H9 (cell line): ENCODE measurements at regions not wholly inside any gene's neighbourhood (a gene's known extent, or its start where the extent isn't known, plus 50 kb on each side); places are given as distances from the start of the nearest gene placed in this dataset.

ENCODE experiments used
- DNase-seq: peaks from one replicate; pipeline ENCODE4 v3.0.0-alpha.2; 2017
- H2AFZ ChIP-seq: one replicate; pipeline ENCODE4 v1.6.1; 2013; ENCODE audit warnings: mild to moderate bottlenecking, low read length, control low read depth, moderate library complexity
- H2AK5ac ChIP-seq: 2 replicates; pipeline ENCODE4 v1.6.1; 2013; ENCODE audit warnings: low read length, control low read depth, mixed read lengths; ENCODE audit not compliant: insufficient read length
- H2BK120ac ChIP-seq: one replicate; pipeline ENCODE4 v1.6.1; 2013; ENCODE audit warnings: low read depth, mild to moderate bottlenecking, low read length, control low read depth, inconsistent platforms; ENCODE audit not compliant: poor library complexity, severe bottlenecking
- H2BK12ac ChIP-seq: 2 replicates; pipeline ENCODE4 v1.6.1; 2013; ENCODE audit warnings: low read length, control low read depth, mixed read lengths, low read depth; ENCODE audit not compliant: insufficient read length
- H2BK15ac ChIP-seq: 2 replicates; pipeline ENCODE4 v1.6.1; 2013; ENCODE audit warnings: low read depth, low read length, control low read depth
- H2BK20ac ChIP-seq: one replicate; pipeline ENCODE4 v1.6.1; 2013; ENCODE audit warnings: low read depth, mild to moderate bottlenecking, low read length, control low read depth, inconsistent platforms; ENCODE audit not compliant: poor library complexity, severe bottlenecking
- H2BK5ac ChIP-seq: 2 replicates; pipeline ENCODE4 v1.6.1; 2013; ENCODE audit warnings: low read length, control low read depth, mixed read lengths; ENCODE audit not compliant: insufficient read length
- H3K14ac ChIP-seq: 2 replicates; pipeline ENCODE4 v1.6.1; 2013; ENCODE audit warnings: low read length, control low read depth; ENCODE audit not compliant: insufficient read depth
- H3K18ac ChIP-seq: 2 replicates; pipeline ENCODE4 v1.6.1; 2013; ENCODE audit warnings: low read depth, mild to moderate bottlenecking, mixed read lengths, low read length, control low read depth; ENCODE audit not compliant: insufficient read length
- H3K23ac ChIP-seq: 2 replicates; pipeline ENCODE4 v1.6.1; 2013; ENCODE audit warnings: low read length, control low read depth, mixed read lengths, low read depth; ENCODE audit not compliant: insufficient read length
- H3K23me2 ChIP-seq: 2 replicates; pipeline ENCODE4 v1.6.1; 2013; ENCODE audit warnings: low read depth, mild to moderate bottlenecking, mixed read lengths, low read length, control low read depth; ENCODE audit not compliant: insufficient read length, poor library complexity, severe bottlenecking
- H3K27ac ChIP-seq: 2 replicates; pipeline ENCODE4 v1.5.1; 2013; ENCODE audit warnings: low read length, control low read depth, mixed read lengths, low read depth; ENCODE audit not compliant: insufficient read length
- H3K27me3 ChIP-seq: 2 replicates; pipeline ENCODE4 v1.6.1; 2013; ENCODE audit warnings: low read length, control low read depth, inconsistent platforms; ENCODE audit not compliant: insufficient read depth
- H3K4ac ChIP-seq: 2 replicates; pipeline ENCODE4 v1.6.1; 2013; ENCODE audit warnings: low read depth, mild to moderate bottlenecking, control low read depth, inconsistent platforms, low read length, moderate library complexity
- H3K4me1 ChIP-seq: 2 replicates; pipeline ENCODE4 v1.6.1; 2013; ENCODE audit warnings: low read length, control low read depth, inconsistent platforms; ENCODE audit not compliant: insufficient read depth
- H3K4me2 ChIP-seq: 2 replicates; pipeline ENCODE4 v1.6.1; 2013; ENCODE audit warnings: low read length, control low read depth, mixed read lengths; ENCODE audit not compliant: insufficient read length, insufficient read depth
- H3K56ac ChIP-seq: 2 replicates; pipeline ENCODE4 v1.6.1; 2013; ENCODE audit warnings: low read depth, mild to moderate bottlenecking, mixed read lengths, low read length, control low read depth; ENCODE audit not compliant: insufficient read length
- H3K79me1 ChIP-seq: 2 replicates; pipeline ENCODE4 v1.6.1; 2013; ENCODE audit warnings: low read depth, mild to moderate bottlenecking, moderate library complexity, low read length, control low read depth, inconsistent platforms; ENCODE audit not compliant: insufficient read depth, poor library complexity, severe bottlenecking
- H3K79me2 ChIP-seq: 2 replicates; pipeline ENCODE4 v1.6.1; 2013; ENCODE audit warnings: low read length, control low read depth, inconsistent platforms; ENCODE audit not compliant: insufficient read depth
- H3K9ac ChIP-seq: 2 replicates; pipeline ENCODE4 v1.6.1; 2013; ENCODE audit warnings: low read length, control low read depth, mixed read lengths; ENCODE audit not compliant: insufficient read length; ENCODE audit errors: extremely low read depth
- H3K9me3 ChIP-seq: one replicate; pipeline ENCODE4 v1.6.1; 2013; ENCODE audit warnings: low read depth, low read length, inconsistent platforms; ENCODE audit not compliant: control insufficient read depth
- H3T11ph ChIP-seq: one replicate; pipeline ENCODE4 v1.6.1; 2013; ENCODE audit warnings: mild to moderate bottlenecking, low read length, control low read depth, inconsistent platforms
- H4K20me1 ChIP-seq: one replicate; pipeline ENCODE4 v1.6.1; 2013; ENCODE audit not compliant: control insufficient read depth, insufficient read length, insufficient read depth
- H4K5ac ChIP-seq: 2 replicates; pipeline ENCODE4 v1.6.1; 2013; ENCODE audit warnings: low read depth, mild to moderate bottlenecking, mixed read lengths, low read length, control low read depth; ENCODE audit not compliant: insufficient read length
- H4K8ac ChIP-seq: replicated peaks from 2 replicates; pipeline ENCODE4 v1.6.1; 2013; ENCODE audit warnings: low read length, control low read depth, mixed read lengths, low read depth; ENCODE audit not compliant: insufficient read length
- H4K91ac ChIP-seq: 2 replicates; pipeline ENCODE4 v1.6.1; 2013; ENCODE audit warnings: low read depth, mild to moderate bottlenecking, moderate library complexity, mixed read lengths, low read length, control low read depth; ENCODE audit not compliant: insufficient read length
- H3K27ac Mint-ChIP-seq, 3 experiments: 2 replicates in 2 of 3; 3 replicates in 1 of 3; pipeline ENCODE4 v1.8.0; 2020 to 2021; ENCODE audit warnings: mixed read lengths in 3 of 3, mild to moderate bottlenecking in 1 of 3, moderate library complexity in 1 of 3
- H3K27me3 Mint-ChIP-seq: 2 replicates; pipeline ENCODE4 v1.8.0; 2021; ENCODE audit warnings: low read depth, mild to moderate bottlenecking, moderate library complexity, mixed read lengths
- H3K36me3 Mint-ChIP-seq, 3 experiments: 2 replicates in 2 of 3; 3 replicates in 1 of 3; pipeline ENCODE4 v1.8.0; 2020 to 2021; ENCODE audit warnings: low read depth in 3 of 3, mixed read lengths in 3 of 3; ENCODE audit not compliant: insufficient read depth in 1 of 3
- H3K4me1 Mint-ChIP-seq, 2 experiments: 2 replicates each; pipeline ENCODE4 v1.8.0; 2020; ENCODE audit warnings: mixed read lengths in 2 of 2
- H3K4me3 Mint-ChIP-seq, 2 experiments: 2 replicates in 1 of 2; 3 replicates in 1 of 2; pipeline ENCODE4 v1.8.0; 2020 to 2021; ENCODE audit warnings: mild to moderate bottlenecking in 2 of 2, mixed read lengths in 2 of 2, moderate library complexity in 1 of 2
- H3K9me3 Mint-ChIP-seq, 2 experiments: 2 replicates in 1 of 2; 3 replicates in 1 of 2; pipeline ENCODE4 v1.8.0; 2020; ENCODE audit warnings: mild to moderate bottlenecking in 2 of 2, mixed read lengths in 2 of 2, moderate library complexity in 1 of 2
- CTCF ChIP-seq: fragments of 200-600 bp; sonication (generic); conservative IDR thresholded peaks from 3 replicates; pipeline ENCODE4 v1.8.0; 2021; ENCODE audit warnings: antibody characterized with exemption, mild to moderate bottlenecking
- WGBS: extraction: QIAGEN DNeasy Blood & Tissue Kit; methylation state at CpG from one replicate; pipeline ENCODE4 v1.1.7; 2013; ENCODE audit warnings: missing lambda C conversion rate, low lambda C conversion rate, mixed read lengths; ENCODE audit not compliant: insufficient read length; ENCODE audit errors: extremely low coverage; 5-methylcytosine and 5-hydroxymethylcytosine counted together

- Histone ChIP-seq H2AFZ (no peak overlapping the region), H3K56ac (no peak overlapping the region), H4K5ac (no peak overlapping the region), H3K23me2 (no peaks in the 10 kb centered on the region), H3K9ac (no peak overlapping the region), H3K9me3 (no peaks in the 10 kb centered on the region), H3K4me1 (peaks cover 3% of the 10 kb centered on the region; the same call in 1 of the 2 replicates), H4K91ac (no peak overlapping the region), H3K23ac (no peak overlapping the region), H3K27me3 (no peaks in the 10 kb centered on the region), H4K20me1 (no peaks in the 10 kb centered on the region), H3K18ac (no peak overlapping the region), H2BK12ac (no peak overlapping the region), H3K27ac (no peak overlapping the region), H2BK20ac (no peak overlapping the region), H3K79me2 (no peaks in the 10 kb centered on the region), H2AK5ac (no peak overlapping the region), H2BK15ac (no peak overlapping the region), H3K4ac (no peak overlapping the region), H3K79me1 (no peaks in the 10 kb centered on the region), H3K4me2 (no peak overlapping the region), H2BK5ac (no peak overlapping the region), H4K8ac (no peak overlapping the region), H3K14ac (no peak overlapping the region), H3T11ph (no peak overlapping the region), H2BK120ac (no peak overlapping the region)
- Mint-ChIP-seq H3K4me3 (no peak overlapping the region), H3K36me3 (no peaks in the 10 kb centered on the region), H3K9me3 (no peaks in the 10 kb centered on the region), H3K27ac (peak overlapping the region in 2 of 3 experiments; percentile 31 to 80; a peak in 4 of 7 replicates), H3K4me1 (peaks cover 29 to 35% of the 10 kb centered on the region in 2 experiments), H3K27me3 (no peaks in the 10 kb centered on the region)
- TF ChIP-seq CTCF: no peak
- DNase-seq: peak; percentile 32
- WGBS: no CpG with 5 or more reads among the region's 10 CpGs
Observed at GRCh38 chr6:139654888-139655782, 280.7 kb upstream of the CITED2 start.
